K562 (cell line): ENCODE measurements at regions not wholly inside any gene's neighbourhood (a gene's known extent, or its start where the extent isn't known, plus 50 kb on each side); places are given as distances from the start of the nearest gene placed in this dataset.

Source experiments
- ATAC-seq: fragments of 200-7000 bp; cut with Tn5 transposase; 3 replicates; pipeline ENCODE4 v1.9.1; 2020; ENCODE audit warnings: moderate library complexity
- BruUV-seq: library from RNA; stranded (reverse); fragments of 400-500 nt; replicated peaks from 2 replicates; lab custom pipeline; 2021; lab: Mats Ljungman, UMichigan
- CTCF ChIA-PET: fragments of 300-600 bp; formaldehyde crosslinking; extraction: SDS; loops from one replicate; lab custom pipeline; 2021; ENCODE audit warnings: low intra/inter-chr PET ratio; lab: Yijun Ruan, JAX
- POLR2A ChIA-PET: fragments of 300-600, 350-650 bp; sonication (Branson Sonifier 250); formaldehyde crosslinking; extraction: SDS; loops from one replicate; lab custom pipeline; 2021; ENCODE audit warnings: antibody characterized with exemption, inconsistent platforms; lab: Yijun Ruan, JAX
- DNase-seq, 4 experiments: peaks; one replicate each; pipeline versions ENCODE4 v3.0.0 to v3.0.0-alpha.2; 2011 to 2018; ENCODE audit warnings: low spot score in 3 of 4, mixed read lengths in 3 of 4; ENCODE audit errors: extremely low read depth in 1 of 4
- FAIRE-seq: peaks from 2 replicates; lab custom pipeline; 2011; peaks lifted over from hg19 to GRCh38; lab: Jason Lieb, UNC
- H2AFZ ChIP-seq: 2 replicates; pipeline ENCODE4 v1.6.0; 2011; ENCODE audit warnings: low read depth, low read length, control low read depth, inconsistent platforms
- H3K27ac ChIP-seq: fragments of 200-600 bp; 3 replicates; pipeline ENCODE4 v1.8.0; 2011; ENCODE audit warnings: low read depth, mild to moderate bottlenecking, control low read depth, inconsistent platforms, low read length, moderate library complexity, mixed read lengths; ENCODE audit errors: extremely low read depth
- H3K27me3 ChIP-seq, 2 experiments: fragments of 300-600 bp in 1 of 2; 2 replicates in 1 of 2; 3 replicates in 1 of 2; pipeline versions ENCODE4 v1.6.0 to v1.8.0; 2011; ENCODE audit warnings: inconsistent platforms in 2 of 2, low read length in 2 of 2, mild to moderate bottlenecking in 1 of 2, mixed read lengths in 1 of 2, moderate library complexity in 1 of 2; ENCODE audit not compliant: control insufficient read depth in 2 of 2, insufficient read depth in 2 of 2
- H3K36me3 ChIP-seq: fragments of 300-600 bp; 3 replicates; pipeline ENCODE4 v1.8.0; 2011; ENCODE audit warnings: mild to moderate bottlenecking, low read length, inconsistent platforms; ENCODE audit not compliant: control insufficient read depth, insufficient read depth
- H3K4me1 ChIP-seq, 2 experiments: fragments of 200-600 bp in 1 of 2; replicated peaks in 1 of 2; 2 replicates in 1 of 2; 3 replicates in 1 of 2; pipeline versions ENCODE4 v1.5.1 to v1.8.0; 2011; ENCODE audit warnings: inconsistent platforms in 2 of 2, low read length in 2 of 2, mild to moderate bottlenecking in 1 of 2, mixed read lengths in 1 of 2, moderate library complexity in 1 of 2; ENCODE audit not compliant: control insufficient read depth in 2 of 2, insufficient read depth in 2 of 2
- H3K4me2 ChIP-seq: 2 replicates; pipeline ENCODE4 v1.6.1; 2011; ENCODE audit warnings: low read length, control low read depth, inconsistent platforms, mixed read lengths; ENCODE audit not compliant: insufficient read depth
- H3K4me3 ChIP-seq: fragments of 200-600 bp; sonication (generic), shearing (Covaris generic); 2 replicates; pipeline ENCODE4 v1.5.1; 2016; ENCODE audit warnings: control low read depth, inconsistent platforms
- H3K79me2 ChIP-seq: fragments of 200-600 bp; 3 replicates; pipeline ENCODE4 v1.8.0; 2011; ENCODE audit warnings: low read length, inconsistent platforms; ENCODE audit not compliant: control insufficient read depth, insufficient read depth
- H3K9ac ChIP-seq, 2 experiments: 2 replicates each; pipeline versions ENCODE4 v1.6.0 to v1.6.1; 2011; ENCODE audit warnings: low read depth in 2 of 2, low read length in 2 of 2, control low read depth in 1 of 2, inconsistent platforms in 1 of 2, mild to moderate bottlenecking in 1 of 2, mixed read lengths in 1 of 2; ENCODE audit not compliant: insufficient read depth in 1 of 2
- H3K9me1 ChIP-seq: one replicate; pipeline ENCODE4 v1.6.0; 2011; ENCODE audit warnings: inconsistent platforms, mild to moderate bottlenecking, low read length, moderate library complexity; ENCODE audit not compliant: control insufficient read depth, insufficient read depth
- H3K9me3 ChIP-seq: replicated peaks from 2 replicates; pipeline ENCODE4 v1.5.1; 2011; ENCODE audit warnings: low read depth, low read length, inconsistent platforms; ENCODE audit not compliant: control insufficient read depth, insufficient read depth
- H4K20me1 ChIP-seq: replicated peaks from 2 replicates; pipeline ENCODE4 v1.6.1; 2011; ENCODE audit warnings: low read length, inconsistent platforms, mixed read lengths; ENCODE audit not compliant: control insufficient read depth, insufficient read depth
- IRF9 ChIP-seq: fragments of 450-650 bp; IDR thresholded peaks from 2 replicates; pipeline ENCODE4 v1.6.1; 2016; ENCODE audit warnings: missing biosample characterization, missing genetic modification characterization
- NELFE ChIP-seq: IDR thresholded peaks from 2 replicates; pipeline ENCODE4 v1.6.1; 2011; ENCODE audit warnings: mild to moderate bottlenecking; ENCODE audit not compliant: insufficient read depth, insufficient read length
- REST ChIP-seq, 2 experiments: fragments of 450-650 bp; formaldehyde crosslinking in 1 of 2; IDR thresholded peaks; 2 replicates each; pipeline versions ENCODE4 v1.4.0 to v1.6.1; 2014 to 2020; ENCODE audit warnings: mild to moderate bottlenecking in 2 of 2, borderline replicate concordance in 1 of 2, low read depth in 1 of 2
- YBX1 ChIP-seq: fragments of 450-650 bp; IDR thresholded peaks from 2 replicates; pipeline ENCODE4 v1.7.1; 2016; ENCODE audit warnings: mild to moderate bottlenecking
- ZBTB8A ChIP-seq: fragments of 450-650 bp; IDR thresholded peaks from 2 replicates; pipeline ENCODE4 v1.6.1; 2018; ENCODE audit warnings: mild to moderate bottlenecking, moderate library complexity; ENCODE audit not compliant: partially characterized antibody
- WGBS: fragments of 100-300 bp; shearing (Covaris generic); methylation state at CpG from one replicate; pipeline ENCODE4 v1.1.6; 2016; ENCODE audit warnings: low coverage, mixed read lengths; ENCODE audit not compliant: insufficient coverage; ENCODE audit errors: missing lambda C conversion rate; 5-methylcytosine and 5-hydroxymethylcytosine counted together
- in situ Hi-C: fragments of 300-500 bp; cut with MboI; formaldehyde crosslinking; loops from 4 replicates; pipeline ENCODE4 v1.15.0; 2018; ENCODE audit warnings: inconsistent platforms, mixed read lengths
- intact Hi-C: fragments of 100-400 bp; cut with micrococcal nuclease; formaldehyde crosslinking; loops from 2 replicates; pipeline ENCODE4 v1.14.2; 2022

DNA sequence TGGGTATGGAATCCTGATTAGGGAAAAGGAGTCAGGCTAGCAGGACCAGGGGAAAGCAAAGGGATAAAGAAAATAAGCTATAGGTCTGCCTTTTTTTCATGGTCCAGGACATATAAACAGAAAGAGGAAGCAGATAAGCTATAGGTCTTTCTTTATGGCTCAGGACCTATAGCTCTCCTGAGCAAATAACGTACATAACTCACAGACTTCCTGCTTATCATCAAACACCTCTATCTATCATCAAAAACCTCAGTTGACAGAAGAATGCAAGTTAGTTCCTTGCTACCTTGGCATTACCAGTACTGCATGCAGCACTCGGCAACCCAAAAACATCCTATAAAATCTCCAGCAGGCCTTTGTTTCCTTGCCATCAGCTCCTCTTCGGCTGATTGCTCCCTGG lies 238.7 kb upstream of the OR4E1 start:
- no TSS peak for BruUV-seq
- H3K27me3 ChIP-seq: no peaks in the 10 kb centered on the region
- intact Hi-C loops (no loop called here), in situ Hi-C loops (no loop called here)
- WGBS: 0% methylated on average over 3 of the region's 3 CpGs
- H3K36me3 ChIP-seq: no peaks in the 10 kb centered on the region
- ChIA-PET POLR2A (no interaction called here), CTCF (interaction anchor here (0.6 kb wide), 1 partner anchor 83 kb away, joined by 3 read pairs; no protein-coding TSS in a partner anchor)
- no peak for ATAC-seq
- no peak for DNase-seq
- no peak for FAIRE-seq
- H4K20me1 ChIP-seq: no peaks in the 10 kb centered on the region
- no peaks in the 10 kb centered on the region for H3K4me1 ChIP-seq
- H3K9me3 ChIP-seq: no peaks in the 10 kb centered on the region
- no peak overlapping the region for H3K4me2 ChIP-seq
- no peak overlapping the region for H3K27ac ChIP-seq
- H3K79me2 ChIP-seq: no peaks in the 10 kb centered on the region
- no peak overlapping the region for H3K4me3 ChIP-seq
- no peak overlapping the region for H2AFZ ChIP-seq
- H3K9me1 ChIP-seq: no peaks in the 10 kb centered on the region
- no peak overlapping the region for H3K9ac ChIP-seq
- TF ChIP-seq NELFE (no peak), REST (IDR thresholded peaks at IDR 0.05; ENCODE audit: borderline replicate concordance) (no peak), REST (CRISPR knock-in tag; IDR thresholded peaks at IDR 0.05; ENCODE audit: low read depth) (no peak), IRF9 (no peak), ZBTB8A (no peak), YBX1 (no peak)
